K562 (cell line): ENCODE measurements at regions not wholly inside any gene's neighbourhood (a gene's known extent, or its start where the extent isn't known, plus 50 kb on each side); places are given as distances from the start of the nearest gene placed in this dataset.

ENCODE experiments used
- CBX2 ChIP-seq: fragments of 200-600 bp; sonication (generic); IDR thresholded peaks from one replicate; pipeline ENCODE4 v1.6.1; 2012; ENCODE audit warnings: mild to moderate bottlenecking, low read length, inconsistent platforms; ENCODE audit not compliant: insufficient read depth, poor library complexity, severe bottlenecking
- CHD4 ChIP-seq: fragments of 200-600 bp; sonication (generic); IDR thresholded peaks from 3 replicates; pipeline ENCODE4 v1.6.1; 2012; ENCODE audit warnings: low read depth, mild to moderate bottlenecking, mixed read lengths, low read length, inconsistent platforms; ENCODE audit not compliant: insufficient read depth, insufficient replicate concordance, poor library complexity, severe bottlenecking
- EGR1 ChIP-seq: fragments of 450-650 bp; conservative IDR thresholded peaks from 2 replicates; pipeline ENCODE4 v1.6.1; 2017; ENCODE audit warnings: mild to moderate bottlenecking
- JUN ChIP-seq, 2 experiments: sonication (generic) in 1 of 2; formaldehyde crosslinking in 1 of 2; IDR thresholded peaks; 2 replicates each; pipeline versions ENCODE4 v1.6.1 to v1.8.0; 2012 to 2022; ENCODE audit warnings: borderline replicate concordance in 2 of 2, mild to moderate bottlenecking in 2 of 2, improper control_type of control experiment in 1 of 2, low read depth in 1 of 2, low read length in 1 of 2, missing genetic modification reagents in 1 of 2
- MIER1 ChIP-seq: fragments of 450-650 bp; IDR thresholded peaks from 2 replicates; pipeline ENCODE4 v1.6.1; 2016; ENCODE audit warnings: antibody characterized with exemption, mild to moderate bottlenecking, low read depth
- NFATC3 ChIP-seq: fragments of 450-650 bp; IDR thresholded peaks from 2 replicates; pipeline ENCODE4 v1.6.1; 2017; ENCODE audit warnings: mild to moderate bottlenecking
- PATZ1 ChIP-seq: fragments of 250-450 bp; sonication (Bioruptor Pico); IDR thresholded peaks from 2 replicates; pipeline ENCODE4 v1.5.0; 2020; ENCODE audit warnings: mild to moderate bottlenecking, borderline replicate concordance
- RAD51 ChIP-seq: fragments of 450-650 bp; IDR thresholded peaks from 2 replicates; pipeline ENCODE4 v1.7.1; 2016; ENCODE audit warnings: low read depth, mild to moderate bottlenecking, borderline replicate concordance
- ZNF253 ChIP-seq: fragments of 250-450 bp; sonication (Bioruptor Pico); conservative IDR thresholded peaks from 2 replicates; pipeline ENCODE4 v1.6.1; 2021; ENCODE audit warnings: mild to moderate bottlenecking
- TF ChIP-seq, protein P1 (sequence below), 3 experiments: IDR thresholded peaks in 2 of 3; conservative IDR thresholded peaks in 1 of 3; 2 replicates each; pipeline ENCODE4 v1.5.1; 2011 to 2012; ENCODE audit warnings: low read length in 3 of 3, mild to moderate bottlenecking in 3 of 3, control low read depth in 2 of 3, improper control_type of control experiment in 1 of 3, inconsistent platforms in 1 of 3, low read depth in 1 of 3, mixed read lengths in 1 of 3, moderate library complexity in 1 of 3; ENCODE audit not compliant: insufficient read depth in 2 of 3

DNA sequence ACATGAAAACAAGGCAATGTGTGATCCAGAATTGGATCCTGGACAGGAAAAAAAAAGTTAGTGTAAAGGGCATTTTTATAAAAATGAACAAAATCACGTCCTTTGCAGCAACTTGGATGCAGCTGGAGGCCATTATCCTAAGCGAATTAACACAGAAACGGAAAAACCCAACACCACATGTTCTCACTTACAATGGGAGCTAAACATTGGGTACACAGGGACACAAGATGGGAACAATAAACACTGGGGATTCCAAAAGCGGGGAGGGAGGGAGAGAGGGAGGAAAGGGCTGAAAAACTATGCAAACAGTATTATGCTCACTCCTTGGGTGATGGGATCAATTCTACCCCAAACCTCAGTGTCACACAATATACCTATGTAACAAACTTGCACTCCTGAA, 91.4 kb upstream of the BTBD3 start:
- TF ChIP-seq CHD4, result no peak
- no peak for TF ChIP-seq PATZ1
- TF ChIP-seq, protein P1, sequence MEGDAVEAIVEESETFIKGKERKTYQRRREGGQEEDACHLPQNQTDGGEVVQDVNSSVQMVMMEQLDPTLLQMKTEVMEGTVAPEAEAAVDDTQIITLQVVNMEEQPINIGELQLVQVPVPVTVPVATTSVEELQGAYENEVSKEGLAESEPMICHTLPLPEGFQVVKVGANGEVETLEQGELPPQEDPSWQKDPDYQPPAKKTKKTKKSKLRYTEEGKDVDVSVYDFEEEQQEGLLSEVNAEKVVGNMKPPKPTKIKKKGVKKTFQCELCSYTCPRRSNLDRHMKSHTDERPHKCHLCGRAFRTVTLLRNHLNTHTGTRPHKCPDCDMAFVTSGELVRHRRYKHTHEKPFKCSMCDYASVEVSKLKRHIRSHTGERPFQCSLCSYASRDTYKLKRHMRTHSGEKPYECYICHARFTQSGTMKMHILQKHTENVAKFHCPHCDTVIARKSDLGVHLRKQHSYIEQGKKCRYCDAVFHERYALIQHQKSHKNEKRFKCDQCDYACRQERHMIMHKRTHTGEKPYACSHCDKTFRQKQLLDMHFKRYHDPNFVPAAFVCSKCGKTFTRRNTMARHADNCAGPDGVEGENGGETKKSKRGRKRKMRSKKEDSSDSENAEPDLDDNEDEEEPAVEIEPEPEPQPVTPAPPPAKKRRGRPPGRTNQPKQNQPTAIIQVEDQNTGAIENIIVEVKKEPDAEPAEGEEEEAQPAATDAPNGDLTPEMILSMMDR (IDR thresholded peaks at IDR 0.05 in 2 of 3, conservative IDR thresholded peaks at IDR 0.05 in 1 of 3; ENCODE audit: insufficient read depth in 2 of 3, low read depth in 1 of 3, low read length in 3 of 3), result no peak
- TF ChIP-seq JUN (IDR thresholded peaks at IDR 0.05; ENCODE audit: borderline replicate concordance, low read depth, low read length), result no peak
- TF ChIP-seq JUN (CRISPR knock-in tag; IDR thresholded peaks at IDR 0.05; ENCODE audit: borderline replicate concordance), result no peak
- no peak for TF ChIP-seq MIER1
- no peak for TF ChIP-seq EGR1
- TF ChIP-seq CBX2, result no peak
- TF ChIP-seq RAD51, result no peak
- no peak for TF ChIP-seq ZNF253 (CRISPR knock-in tag)
- TF ChIP-seq NFATC3, result no peak
